Lung (tissue), 11 donors: ENCODE measurements at regions not wholly inside any gene's neighbourhood (a gene's known extent, or its start where the extent isn't known, plus 50 kb on each side); places are given as distances from the start of the nearest gene placed in this dataset.

Source experiments
- ATAC-seq: fragments of 200-7000 bp; cut with Tn5 transposase; one replicate; pipeline ENCODE4 v1.9.1; 2020; ENCODE audit warnings: moderate number of reproducible peaks; ENCODE audit not compliant: insufficient read depth, low FRiP score
- DNase-seq, 3 donors: peaks; one replicate each; pipeline ENCODE4 v3.0.0-alpha.2; 2013 to 2017
- H3K27ac ChIP-seq, 2 donors: one replicate each; pipeline ENCODE4 v1.5.1; 2013; ENCODE audit warnings: mild to moderate bottlenecking in 2 of 2, moderate library complexity in 2 of 2, control low read depth in 1 of 2, inconsistent platforms in 1 of 2, low read depth in 1 of 2, low read length in 1 of 2
- H3K27me3 ChIP-seq, 3 donors: one replicate each; pipeline ENCODE4 v1.5.1; 2013; ENCODE audit warnings: low read length in 2 of 3; ENCODE audit not compliant: control insufficient read depth in 3 of 3, insufficient read depth in 3 of 3
- H3K36me3 ChIP-seq, 4 donors: one replicate each; pipeline ENCODE4 v1.5.1; 2013; ENCODE audit warnings: low read length in 4 of 4, mild to moderate bottlenecking in 1 of 4, moderate library complexity in 1 of 4; ENCODE audit not compliant: control insufficient read depth in 4 of 4, insufficient read depth in 4 of 4
- H3K4me1 ChIP-seq, 5 donors: one replicate each; pipeline ENCODE4 v1.5.1; 2013; ENCODE audit warnings: low read length in 5 of 5, mild to moderate bottlenecking in 2 of 5, moderate library complexity in 1 of 5; ENCODE audit not compliant: control insufficient read depth in 5 of 5, insufficient read depth in 5 of 5
- H3K4me3 ChIP-seq: one replicate; pipeline ENCODE4 v1.5.1; 2013; ENCODE audit warnings: mild to moderate bottlenecking, control low read depth, moderate library complexity
- H3K9ac ChIP-seq, 2 donors: one replicate each; pipeline ENCODE4 v1.5.1; 2013; ENCODE audit warnings: low read length in 2 of 2, control low read depth in 1 of 2; ENCODE audit not compliant: insufficient read depth in 1 of 2
- H3K9me3 ChIP-seq, 4 donors: one replicate each; pipeline ENCODE4 v1.5.1; 2013; ENCODE audit warnings: low read length in 3 of 4, mild to moderate bottlenecking in 1 of 4, moderate library complexity in 1 of 4; ENCODE audit not compliant: control insufficient read depth in 4 of 4, insufficient read depth in 3 of 4
- WGBS, 2 donors: extraction: QIAGEN DNeasy Blood & Tissue Kit; methylation state at CpG; one replicate each; pipeline ENCODE4 v1.1.7; 2013; 5-methylcytosine and 5-hydroxymethylcytosine counted together
- TF ChIP-seq, protein P1 (sequence below): IDR thresholded peaks from 2 replicates; pipeline ENCODE4 v1.5.1; 2012; ENCODE audit warnings: mild to moderate bottlenecking; ENCODE audit errors: control extremely low read depth, extremely low read depth
- donor health status: control.
- donor health status: control.
- donor health status: Bipolar disorder and iron deficiency.
- donor health status: healthy.
- donor health status: DM: yes; HTN: yes; CAD: no.

DNA sequence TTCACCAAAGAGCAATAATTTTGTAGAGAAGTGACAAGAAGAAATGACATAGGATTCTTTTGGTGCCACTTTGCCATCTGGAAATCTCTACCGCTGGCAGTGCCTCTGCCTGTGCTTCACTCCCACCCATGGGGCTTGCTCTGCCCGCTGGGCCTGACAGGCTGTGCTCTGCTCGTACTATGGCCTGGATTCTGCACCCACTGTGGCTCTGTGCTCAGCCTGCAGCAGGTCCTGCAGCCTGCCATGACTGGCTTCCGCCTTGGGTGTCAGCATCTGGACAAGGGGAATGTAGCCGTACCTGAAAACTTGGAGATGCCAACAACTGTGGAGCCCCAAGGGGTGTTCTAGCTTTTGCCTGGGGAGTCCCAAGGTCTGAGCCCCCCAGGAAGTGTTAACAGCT, 792.3 kb downstream of the CDH8 start:
- Histone ChIP-seq H3K27ac (no peak overlapping the region), H3K4me1 (peaks cover 0 to 2% (median 0%) of the 10 kb centered on the region in 5 donors), H3K27me3 (no peaks in the 10 kb centered on the region), H3K36me3 (no peaks in the 10 kb centered on the region), H3K4me3 (no peak overlapping the region), H3K9me3 (peaks cover 0 to 3% (median 0%) of the 10 kb centered on the region in 4 donors), H3K9ac (no peak overlapping the region)
- no peak for ATAC-seq
- DNase-seq: no peak
- TF ChIP-seq, protein P1, sequence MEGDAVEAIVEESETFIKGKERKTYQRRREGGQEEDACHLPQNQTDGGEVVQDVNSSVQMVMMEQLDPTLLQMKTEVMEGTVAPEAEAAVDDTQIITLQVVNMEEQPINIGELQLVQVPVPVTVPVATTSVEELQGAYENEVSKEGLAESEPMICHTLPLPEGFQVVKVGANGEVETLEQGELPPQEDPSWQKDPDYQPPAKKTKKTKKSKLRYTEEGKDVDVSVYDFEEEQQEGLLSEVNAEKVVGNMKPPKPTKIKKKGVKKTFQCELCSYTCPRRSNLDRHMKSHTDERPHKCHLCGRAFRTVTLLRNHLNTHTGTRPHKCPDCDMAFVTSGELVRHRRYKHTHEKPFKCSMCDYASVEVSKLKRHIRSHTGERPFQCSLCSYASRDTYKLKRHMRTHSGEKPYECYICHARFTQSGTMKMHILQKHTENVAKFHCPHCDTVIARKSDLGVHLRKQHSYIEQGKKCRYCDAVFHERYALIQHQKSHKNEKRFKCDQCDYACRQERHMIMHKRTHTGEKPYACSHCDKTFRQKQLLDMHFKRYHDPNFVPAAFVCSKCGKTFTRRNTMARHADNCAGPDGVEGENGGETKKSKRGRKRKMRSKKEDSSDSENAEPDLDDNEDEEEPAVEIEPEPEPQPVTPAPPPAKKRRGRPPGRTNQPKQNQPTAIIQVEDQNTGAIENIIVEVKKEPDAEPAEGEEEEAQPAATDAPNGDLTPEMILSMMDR: no peak
- WGBS, 2 donors: 86 to 92% methylated on average over 5 of the region's 5 CpGs

DNA sequence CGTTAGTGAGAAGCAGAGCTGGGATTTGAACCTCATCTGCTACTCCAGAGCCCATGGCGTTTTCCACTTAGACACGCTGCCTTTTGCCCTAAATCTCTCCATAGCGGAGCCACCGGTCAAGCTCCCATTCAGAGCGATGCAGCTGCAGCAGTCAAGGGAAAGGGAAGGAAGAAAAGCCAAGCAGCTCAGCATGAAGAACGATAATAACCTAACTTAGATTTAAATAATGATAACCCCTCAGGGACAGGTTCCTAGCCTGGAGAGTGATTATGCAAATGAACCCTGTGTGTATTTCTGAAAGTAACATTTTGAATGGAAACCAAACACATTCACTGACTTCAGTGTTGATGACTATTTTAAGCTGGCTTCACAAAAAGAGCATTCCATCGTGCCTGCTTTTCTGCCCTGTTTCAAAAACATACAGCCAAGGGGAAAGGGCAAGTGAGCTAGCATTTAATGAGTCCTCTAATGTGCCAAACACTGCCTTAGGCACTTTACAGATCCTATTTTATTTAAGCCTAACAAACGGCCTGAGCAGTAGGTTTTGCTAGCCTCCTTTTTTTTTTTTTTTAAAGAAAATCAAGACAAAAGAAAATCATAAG, 798.3 kb downstream of the CDH8 start:
- no peaks in the 10 kb centered on the region for H3K27me3 ChIP-seq
- no peak for DNase-seq
- peaks cover 0 to 2% (median 0%) of the 10 kb centered on the region in 5 donors for H3K4me1 ChIP-seq
- H3K27ac ChIP-seq: no peak overlapping the region
- TF ChIP-seq, protein P1: no peak
- peaks cover 0 to 2% (median 0%) of the 10 kb centered on the region in 4 donors for H3K9me3 ChIP-seq
- H3K4me3 ChIP-seq: no peak overlapping the region
- H3K36me3 ChIP-seq: no peaks in the 10 kb centered on the region
- 74 to 80% methylated on average over 9 of the region's 9 CpGs for WGBS, 2 donors
- no peak for ATAC-seq
- no peak overlapping the region for H3K9ac ChIP-seq

DNA sequence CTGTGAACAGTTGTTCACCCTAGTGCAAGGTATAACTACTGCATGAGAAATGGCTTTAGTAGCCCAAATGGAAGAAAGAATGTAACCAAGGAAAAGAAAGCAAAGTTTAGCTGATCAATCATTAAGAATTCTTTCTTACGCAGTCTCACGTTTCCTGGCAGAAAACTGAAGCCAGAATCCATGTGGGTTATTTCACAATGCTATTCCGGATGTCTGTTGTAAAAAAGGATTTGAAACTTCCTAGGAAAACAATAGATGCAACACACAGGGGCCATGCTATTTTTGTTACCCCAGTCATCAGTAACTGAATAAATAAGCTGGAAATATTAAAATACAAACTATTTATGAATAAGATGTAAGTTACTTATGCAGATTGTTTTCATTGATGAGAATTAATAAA, 802.5 kb downstream of the CDH8 start:
- peak in 2 of 3 donors; percentile 48 to 74 for DNase-seq

More for the DNA sequence above, 802.5 kb downstream of the CDH8 start:
- H3K27me3 ChIP-seq: no peaks in the 10 kb centered on the region
- H3K9me3 ChIP-seq: peaks cover 0 to 2% (median 0%) of the 10 kb centered on the region in 4 donors
- TF ChIP-seq, protein P1: no peak
- no peak overlapping the region for H3K4me3 ChIP-seq
- H3K36me3 ChIP-seq: no peaks in the 10 kb centered on the region
- no peak overlapping the region for H3K9ac ChIP-seq
- no peaks in the 10 kb centered on the region for H3K4me1 ChIP-seq
- ATAC-seq: no peak
- no peak overlapping the region for H3K27ac ChIP-seq
- 34 to 43% methylated on average over 3 of the region's 3 CpGs for WGBS, 2 donors
